HepG2 (cell line): ENCODE measurements at regions not wholly inside any gene's neighbourhood (a gene's known extent, or its start where the extent isn't known, plus 50 kb on each side); places are given as distances from the start of the nearest gene placed in this dataset.

ENCODE experiments used
- GTF3A ChIP-seq: sonication (generic); formaldehyde crosslinking; conservative IDR thresholded peaks from 2 replicates; pipeline ENCODE4 v1.4.0; 2020; ENCODE audit warnings: mild to moderate bottlenecking, missing genetic modification reagents
- NR2C2 ChIP-seq: sonication (generic); formaldehyde crosslinking; IDR thresholded peaks from 2 replicates; pipeline ENCODE4 v1.4.0; 2020; ENCODE audit warnings: missing genetic modification reagents, mild to moderate bottlenecking, moderate library complexity, borderline replicate concordance
- YEATS2 ChIP-seq: sonication (generic); formaldehyde crosslinking; IDR thresholded peaks from 2 replicates; pipeline ENCODE4 v1.4.0; 2020; ENCODE audit warnings: missing genetic modification reagents, borderline replicate concordance
- TF ChIP-seq, protein P1 (sequence below): sonication (generic); formaldehyde crosslinking; IDR thresholded peaks from 2 replicates; pipeline ENCODE4 v1.4.0; 2020; ENCODE audit warnings: missing genetic modification reagents

DNA sequence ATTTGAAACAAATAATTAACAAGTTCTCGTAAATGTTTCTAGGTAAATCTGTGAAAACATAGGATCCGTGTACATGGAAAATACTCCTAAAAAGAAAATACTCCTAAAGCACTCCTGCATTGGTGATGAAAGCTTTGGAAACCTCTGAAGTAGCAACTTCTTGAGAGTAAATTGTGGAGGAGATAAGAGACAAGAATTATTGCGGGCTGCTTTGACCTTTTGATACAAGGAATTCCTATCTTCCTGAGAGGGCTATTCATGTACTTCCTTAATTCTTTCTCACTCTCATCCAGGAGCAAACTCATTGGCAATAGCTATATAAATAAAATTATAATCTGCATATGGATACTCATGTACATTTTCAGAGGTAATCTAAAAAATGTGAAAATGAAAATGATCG lies 158.4 kb upstream of the PIK3R1 start:
- TF ChIP-seq GTF3A (CRISPR knock-in tag) (no peak), NR2C2 (no peak), YEATS2 (no peak)
- TF ChIP-seq, protein P1, sequence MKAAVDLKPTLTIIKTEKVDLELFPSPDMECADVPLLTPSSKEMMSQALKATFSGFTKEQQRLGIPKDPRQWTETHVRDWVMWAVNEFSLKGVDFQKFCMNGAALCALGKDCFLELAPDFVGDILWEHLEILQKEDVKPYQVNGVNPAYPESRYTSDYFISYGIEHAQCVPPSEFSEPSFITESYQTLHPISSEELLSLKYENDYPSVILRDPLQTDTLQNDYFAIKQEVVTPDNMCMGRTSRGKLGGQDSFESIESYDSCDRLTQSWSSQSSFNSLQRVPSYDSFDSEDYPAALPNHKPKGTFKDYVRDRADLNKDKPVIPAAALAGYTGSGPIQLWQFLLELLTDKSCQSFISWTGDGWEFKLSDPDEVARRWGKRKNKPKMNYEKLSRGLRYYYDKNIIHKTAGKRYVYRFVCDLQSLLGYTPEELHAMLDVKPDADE (CRISPR knock-in tag) = no peak
